DOHH2 (cell line): ENCODE measurements at regions not wholly inside any gene's neighbourhood (a gene's known extent, or its start where the extent isn't known, plus 50 kb on each side); places are given as distances from the start of the nearest gene placed in this dataset.

ENCODE experiments used
- EZH2phosphoT487 ChIP-seq: fragments of 200-600 bp; sonication (generic); IDR thresholded peaks from 2 replicates; pipeline ENCODE4 v1.6.1; 2017; ENCODE audit warnings: borderline replicate concordance, mild to moderate bottlenecking, antibody characterized with exemption, low read length, moderate library complexity, mixed read lengths
- TF ChIP-seq, protein P1 (sequence below): fragments of 200-600 bp; sonication (generic); IDR thresholded peaks from one replicate; pipeline ENCODE4 v1.5.1; 2014; ENCODE audit warnings: antibody characterized with exemption, mild to moderate bottlenecking, low read depth, low read length; ENCODE audit not compliant: poor library complexity, severe bottlenecking

DNA sequence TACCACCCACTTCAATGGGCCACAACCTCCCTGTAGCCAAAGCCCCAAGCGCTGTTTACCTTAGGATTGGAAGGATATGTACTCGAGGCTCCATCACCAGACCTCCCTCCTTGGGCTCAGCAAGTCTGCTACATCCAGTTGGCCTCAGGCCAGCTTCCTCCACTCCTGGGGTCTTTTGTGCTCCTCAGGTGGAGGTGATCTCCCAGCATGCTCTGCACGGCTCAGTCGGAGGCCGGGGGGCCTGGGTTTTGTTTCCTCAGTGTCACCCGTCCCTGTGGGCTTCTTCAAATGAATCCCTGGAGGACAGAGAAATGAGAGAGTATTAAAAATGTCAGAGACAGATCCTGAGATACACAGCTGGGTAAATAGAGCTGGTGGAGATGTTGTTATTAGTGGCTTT, 723.1 kb upstream of the TBX3 start:
- TF ChIP-seq, protein P1, sequence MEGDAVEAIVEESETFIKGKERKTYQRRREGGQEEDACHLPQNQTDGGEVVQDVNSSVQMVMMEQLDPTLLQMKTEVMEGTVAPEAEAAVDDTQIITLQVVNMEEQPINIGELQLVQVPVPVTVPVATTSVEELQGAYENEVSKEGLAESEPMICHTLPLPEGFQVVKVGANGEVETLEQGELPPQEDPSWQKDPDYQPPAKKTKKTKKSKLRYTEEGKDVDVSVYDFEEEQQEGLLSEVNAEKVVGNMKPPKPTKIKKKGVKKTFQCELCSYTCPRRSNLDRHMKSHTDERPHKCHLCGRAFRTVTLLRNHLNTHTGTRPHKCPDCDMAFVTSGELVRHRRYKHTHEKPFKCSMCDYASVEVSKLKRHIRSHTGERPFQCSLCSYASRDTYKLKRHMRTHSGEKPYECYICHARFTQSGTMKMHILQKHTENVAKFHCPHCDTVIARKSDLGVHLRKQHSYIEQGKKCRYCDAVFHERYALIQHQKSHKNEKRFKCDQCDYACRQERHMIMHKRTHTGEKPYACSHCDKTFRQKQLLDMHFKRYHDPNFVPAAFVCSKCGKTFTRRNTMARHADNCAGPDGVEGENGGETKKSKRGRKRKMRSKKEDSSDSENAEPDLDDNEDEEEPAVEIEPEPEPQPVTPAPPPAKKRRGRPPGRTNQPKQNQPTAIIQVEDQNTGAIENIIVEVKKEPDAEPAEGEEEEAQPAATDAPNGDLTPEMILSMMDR: no peak
- no peak for TF ChIP-seq EZH2phosphoT487
